GM18909 (cell line): ENCODE measurements at regions not wholly inside any gene's neighbourhood (a gene's known extent, or its start where the extent isn't known, plus 50 kb on each side); places are given as distances from the start of the nearest gene placed in this dataset.

Source experiments
- ATAC-seq: cut with Tn5 transposase; IDR thresholded peaks from one replicate; pipeline ENCODE4 v1.9.1; 2021; ENCODE audit warnings: mild to moderate bottlenecking; ENCODE audit not compliant: unreplicated experiment, poor library complexity

DNA sequence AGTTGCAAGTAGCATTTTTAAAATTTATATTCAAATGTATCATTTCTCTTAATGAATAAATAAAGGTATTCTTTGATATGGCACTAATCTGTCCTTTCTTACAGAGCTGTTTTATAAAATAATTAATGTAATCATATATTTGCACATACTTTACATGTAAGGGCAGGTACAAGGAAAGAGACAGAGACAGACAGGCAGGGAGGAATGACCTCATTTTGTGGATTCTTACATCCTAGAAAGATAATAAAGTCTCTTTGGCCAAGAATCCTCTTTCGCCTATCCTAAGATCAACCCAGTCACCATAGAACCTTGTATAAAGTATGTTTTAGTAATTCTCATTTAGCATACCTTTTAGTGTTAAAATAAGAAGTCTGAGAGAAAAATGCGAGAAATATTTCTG lies 98.5 kb upstream of the CTSO start:
- no peak for ATAC-seq

DNA sequence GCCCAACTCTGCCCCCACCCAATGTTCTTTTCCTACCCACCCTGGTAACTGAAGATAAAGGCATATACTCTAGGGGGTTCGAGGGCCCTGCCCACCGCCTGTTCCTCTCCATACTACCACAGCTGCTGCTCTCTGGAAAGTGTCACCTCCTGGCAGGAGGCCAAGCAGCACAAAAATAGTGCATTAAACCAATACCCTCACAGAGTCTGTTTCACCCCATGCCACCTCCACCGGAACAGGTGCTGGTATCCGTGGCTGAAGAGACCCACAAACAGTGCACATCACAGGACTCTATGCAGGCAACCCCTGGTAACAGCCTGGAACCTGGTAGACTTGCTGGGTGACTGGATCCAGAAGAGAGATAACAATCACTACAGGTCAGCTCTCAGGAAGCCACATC lies 85.1 kb upstream of the CTSO start:
- no peak for ATAC-seq

DNA sequence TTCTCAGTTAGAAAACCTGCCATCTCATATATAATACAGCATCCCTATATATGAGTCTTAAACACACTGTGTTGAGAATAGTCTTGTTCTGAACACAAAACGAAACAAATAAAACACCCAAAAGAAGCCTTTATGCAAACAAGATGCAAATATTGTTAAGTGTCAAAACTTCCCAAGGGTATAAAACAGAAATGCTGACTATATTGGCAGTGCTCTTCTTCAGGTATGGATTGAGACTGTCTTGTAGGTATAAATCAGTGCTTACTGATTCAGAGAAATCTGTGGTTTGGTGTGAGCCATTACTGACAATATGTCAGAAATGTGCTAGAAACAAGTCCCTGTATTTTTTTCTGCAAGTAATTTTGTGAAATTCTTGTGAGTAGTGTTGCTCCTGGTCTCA lies 82.8 kb upstream of the CTSO start:
- no peak for ATAC-seq

DNA sequence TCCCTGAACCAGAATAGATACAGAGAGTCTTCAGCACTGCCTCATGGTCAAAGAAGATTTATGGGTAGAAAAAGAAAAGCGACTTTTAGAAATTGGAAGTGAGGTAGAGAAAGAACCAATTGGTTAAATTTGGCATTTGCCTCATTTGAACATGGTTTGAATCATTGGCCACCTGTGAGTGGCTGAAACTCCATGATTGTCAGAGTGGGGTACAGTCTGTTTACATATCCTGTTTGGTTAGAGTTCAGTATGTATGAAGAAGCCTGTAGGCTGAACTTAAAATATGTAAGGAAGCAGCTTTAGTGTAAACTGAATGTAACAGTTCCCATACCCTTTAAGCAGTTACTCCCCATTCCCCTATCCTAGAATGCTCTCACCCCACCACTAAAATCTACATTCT lies 76.0 kb upstream of the CTSO start:
- no peak for ATAC-seq

DNA sequence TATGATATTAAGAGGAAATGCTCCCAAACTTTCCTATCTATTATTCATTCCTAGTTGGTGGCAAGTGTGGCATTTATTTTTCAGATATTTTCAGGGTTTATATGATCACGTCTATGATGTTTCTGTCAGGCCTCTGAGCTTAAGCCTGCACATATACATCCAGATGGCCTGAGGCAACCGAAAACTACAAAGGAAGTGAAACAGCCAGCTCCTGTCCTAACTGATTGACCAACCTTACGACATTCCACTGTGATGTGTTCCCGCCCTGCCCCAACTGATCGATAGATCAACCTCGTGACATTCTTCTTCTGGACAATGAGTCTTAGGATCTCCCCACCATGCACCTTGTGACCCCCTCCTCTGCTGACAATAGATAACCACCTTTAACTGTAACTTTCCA lies 67.6 kb upstream of the CTSO start:
- no peak for ATAC-seq

DNA sequence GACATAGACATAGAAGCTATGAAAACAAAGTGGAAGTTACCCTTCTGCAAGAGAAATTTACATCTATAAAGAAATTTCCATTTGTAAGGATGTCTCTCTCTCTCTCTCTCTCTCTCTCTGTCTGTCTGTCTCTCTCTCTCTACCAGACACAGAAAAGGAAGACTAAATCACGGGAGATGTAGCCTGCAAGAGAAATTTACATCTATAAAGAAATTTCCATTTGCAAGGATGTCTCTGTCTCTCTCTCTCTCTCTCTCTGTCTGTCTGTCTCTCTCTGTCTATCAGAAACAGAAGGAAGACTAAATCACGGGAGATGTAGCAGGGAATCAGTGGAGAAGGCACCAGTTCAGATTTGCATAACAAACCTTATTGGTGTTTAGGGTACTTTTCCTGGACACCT lies 65.6 kb upstream of the CTSO start:
- ATAC-seq, result no peak

DNA sequence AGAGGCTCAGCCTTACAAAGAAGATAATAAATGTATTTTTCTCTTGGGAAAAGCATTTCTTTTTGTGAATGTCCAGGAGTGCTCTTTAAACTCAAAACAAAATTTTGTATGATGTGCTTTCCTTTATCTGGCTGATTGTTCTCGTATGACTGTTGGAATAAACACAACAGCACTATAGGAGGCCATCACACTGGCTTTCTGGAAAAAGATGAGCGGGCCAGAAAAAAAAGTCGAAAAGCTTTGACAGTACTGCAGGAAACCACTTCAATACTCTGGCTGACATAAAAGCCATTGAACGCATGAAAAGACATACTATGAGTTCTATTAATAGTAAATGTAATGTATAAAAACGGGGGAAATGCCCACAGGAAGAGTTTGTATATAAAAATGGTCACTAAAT lies 64.7 kb upstream of the CTSO start:
- ATAC-seq, result no peak

DNA sequence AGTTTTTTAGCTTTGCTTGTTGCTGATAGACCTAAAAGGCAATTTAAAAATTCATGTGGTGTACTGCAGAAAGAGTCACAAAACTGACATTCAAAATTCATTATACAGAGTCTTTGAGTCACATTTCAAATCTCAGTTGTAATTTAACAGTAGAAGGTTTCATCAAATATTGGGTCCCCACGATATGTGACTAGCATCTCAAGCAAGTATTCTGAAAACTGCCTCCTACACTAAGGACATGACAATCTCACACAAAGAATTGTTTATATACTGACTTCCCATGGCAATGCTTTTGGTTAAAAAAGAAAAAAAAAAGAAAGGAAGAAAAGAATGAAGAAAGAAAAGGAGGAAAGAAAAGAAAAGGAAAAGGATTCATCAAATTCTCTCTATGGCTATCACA lies 62.1 kb upstream of the CTSO start:
- ATAC-seq, result no peak

DNA sequence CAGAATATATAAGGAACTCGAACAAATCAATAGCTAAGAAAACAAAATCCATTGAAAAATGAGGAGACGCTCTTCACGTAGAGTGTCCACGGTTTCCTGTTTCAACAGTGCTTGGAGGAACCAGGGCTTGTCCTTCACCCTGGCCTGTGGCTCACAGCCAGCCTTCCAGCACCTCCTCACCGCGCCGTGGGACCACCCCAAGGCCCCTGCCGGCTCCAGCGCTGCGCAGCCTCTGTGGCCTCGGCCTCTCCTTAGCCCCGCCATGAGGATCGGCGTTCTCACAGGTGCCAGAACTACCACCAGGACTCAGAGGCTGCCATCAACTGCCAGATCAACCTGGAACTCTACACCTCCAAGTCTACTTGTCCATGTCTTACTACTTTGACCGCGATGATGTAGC lies 52.5 kb upstream of the CTSO start:
- ATAC-seq, result no peak
